HEK293T (cell line): ENCODE measurements at regions not wholly inside any gene's neighbourhood (a gene's known extent, or its start where the extent isn't known, plus 50 kb on each side); places are given as distances from the start of the nearest gene placed in this dataset.

Experiments
- HDGF ChIP-seq: fragments of 450-650 bp; IDR thresholded peaks from 2 replicates; pipeline ENCODE4 v1.6.1; 2017; ENCODE audit warnings: antibody characterized with exemption, borderline replicate concordance
- L3MBTL2 ChIP-seq: fragments of 450-650 bp; conservative IDR thresholded peaks from 2 replicates; pipeline ENCODE4 v1.6.1; 2016; ENCODE audit warnings: mild to moderate bottlenecking
- TARDBP ChIP-seq: fragments of 450-650 bp; IDR thresholded peaks from 2 replicates; pipeline ENCODE4 v1.6.1; 2016

- TF ChIP-seq L3MBTL2 (no peak), HDGF (no peak), TARDBP (no peak)
Measured at GRCh38 chr6:90849686-90850085, 262.8 kb upstream of the MAP3K7 start.
